CD14-positive monocyte (primary cell): ENCODE measurements at regions not wholly inside any gene's neighbourhood (a gene's known extent, or its start where the extent isn't known, plus 50 kb on each side); places are given as distances from the start of the nearest gene placed in this dataset.
A peak's percentile ranks its signal among the peaks of the same experiment; 100 is the strongest.

Experiments
- DNase-seq, 3 donors: peaks; one replicate each; pipeline ENCODE4 v3.0.0-alpha.2; 2011 to 2022
- H2AFZ ChIP-seq: 2 replicates; pipeline ENCODE4 v1.6.0; 2012; ENCODE audit warnings: mild to moderate bottlenecking, low read depth, low read length, inconsistent platforms; ENCODE audit not compliant: insufficient read depth, poor library complexity, severe bottlenecking
- H3K27ac ChIP-seq, 2 donors: 1 replicate in 1 of 2; 2 replicates in 1 of 2; pipeline ENCODE4 v1.5.1; 2012 to 2013; ENCODE audit warnings: low read length in 2 of 2, control low read depth in 1 of 2, inconsistent platforms in 1 of 2, low read depth in 1 of 2, mild to moderate bottlenecking in 1 of 2
- H3K27me3 ChIP-seq, 2 donors: one replicate each; pipeline versions ENCODE4 v1.6.0 to v1.6.1; 2011 to 2013; ENCODE audit warnings: low read length in 2 of 2; ENCODE audit not compliant: control insufficient read depth in 2 of 2, insufficient read depth in 2 of 2
- H3K36me3 ChIP-seq, 2 donors: replicated peaks in 1 of 2; 1 replicate in 1 of 2; 2 replicates in 1 of 2; pipeline versions ENCODE4 v1.5.1 to v1.6.1; 2012 to 2013; ENCODE audit warnings: low read length in 2 of 2, control low read depth in 1 of 2, inconsistent platforms in 1 of 2, mild to moderate bottlenecking in 1 of 2; ENCODE audit not compliant: insufficient read depth in 2 of 2, control insufficient read depth in 1 of 2
- H3K4me1 ChIP-seq, 2 donors: 1 replicate in 1 of 2; 2 replicates in 1 of 2; pipeline versions ENCODE4 v1.5.1 to v1.6.1; 2012 to 2013; ENCODE audit warnings: low read length in 2 of 2, control low read depth in 1 of 2, inconsistent platforms in 1 of 2, mild to moderate bottlenecking in 1 of 2, moderate library complexity in 1 of 2; ENCODE audit not compliant: insufficient read depth in 2 of 2, control insufficient read depth in 1 of 2
- H3K4me2 ChIP-seq: replicated peaks from 2 replicates; pipeline ENCODE3; 2012; ENCODE audit warnings: low read length, moderate library complexity, mild to moderate bottlenecking; ENCODE audit not compliant: poor library complexity, severe bottlenecking; ENCODE audit errors: extremely low read depth
- H3K4me3 ChIP-seq, 3 experiments: fragments of 200-600 bp in 1 of 3; sonication (generic) in 1 of 3; replicated peaks in 1 of 3; 1 replicate in 2 of 3; 2 replicates in 1 of 3; pipeline ENCODE4 v1.5.1; 2011 to 2013; ENCODE audit warnings: low read length in 3 of 3, mild to moderate bottlenecking in 3 of 3, control low read depth in 2 of 3, low read depth in 2 of 3, inconsistent platforms in 1 of 3, moderate library complexity in 1 of 3
- H3K79me2 ChIP-seq: 2 replicates; pipeline ENCODE4 v1.6.0; 2012; ENCODE audit warnings: mild to moderate bottlenecking, control low read depth, inconsistent platforms, low read length, moderate library complexity; ENCODE audit not compliant: insufficient read depth
- H3K9ac ChIP-seq: 2 replicates; pipeline ENCODE4 v1.6.0; 2017; ENCODE audit warnings: low read length, mild to moderate bottlenecking; ENCODE audit not compliant: insufficient read depth, poor library complexity, severe bottlenecking
- H3K9me3 ChIP-seq, 2 donors: replicated peaks in 1 of 2; 1 replicate in 1 of 2; 2 replicates in 1 of 2; pipeline versions ENCODE4 v1.5.1 to v1.6.1; 2012 to 2013; ENCODE audit warnings: low read length in 2 of 2, control low read depth in 1 of 2; ENCODE audit not compliant: control insufficient read depth in 1 of 2, insufficient read depth in 1 of 2
- H4K20me1 ChIP-seq: 2 replicates; pipeline ENCODE4 v1.6.0; 2012; ENCODE audit warnings: mild to moderate bottlenecking, low read length, control low read depth, moderate library complexity; ENCODE audit not compliant: insufficient read depth
- H3K27ac Mint-ChIP-seq, 7 donors: one replicate each; pipeline ENCODE4 v1.8.0; 2020; ENCODE audit warnings: mild to moderate bottlenecking in 7 of 7, mixed read lengths in 7 of 7, moderate library complexity in 6 of 7, inconsistent platforms in 2 of 7
- H3K27me3 Mint-ChIP-seq, 3 donors: one replicate each; pipeline ENCODE4 v1.8.0; 2021 to 2022; ENCODE audit warnings: low read depth in 3 of 3, mild to moderate bottlenecking in 3 of 3, mixed read lengths in 3 of 3, moderate library complexity in 3 of 3, inconsistent platforms in 1 of 3
- H3K36me3 Mint-ChIP-seq, 2 donors: one replicate each; pipeline ENCODE4 v1.8.0; 2020; ENCODE audit warnings: mixed read lengths in 2 of 2, inconsistent platforms in 1 of 2, mild to moderate bottlenecking in 1 of 2
- H3K4me1 Mint-ChIP-seq: one replicate; pipeline ENCODE4 v1.8.0; 2020; ENCODE audit warnings: mild to moderate bottlenecking, mixed read lengths
- H3K4me3 Mint-ChIP-seq, 2 donors: one replicate each; pipeline ENCODE4 v1.8.0; 2020; ENCODE audit warnings: mild to moderate bottlenecking in 2 of 2, mixed read lengths in 2 of 2, moderate library complexity in 1 of 2
- H3K9me3 Mint-ChIP-seq, 7 donors: one replicate each; pipeline ENCODE4 v1.8.0; 2020 to 2022; ENCODE audit warnings: mixed read lengths in 7 of 7, mild to moderate bottlenecking in 6 of 7, moderate library complexity in 6 of 7, inconsistent platforms in 2 of 7
- WGBS: methylation state at CpG from one replicate; pipeline ENCODE4 v1.1.5; 2013; ENCODE audit warnings: missing lambda C conversion rate; ENCODE audit not compliant: insufficient coverage; 5-methylcytosine and 5-hydroxymethylcytosine counted together
- intact Hi-C, 2 donors: fragments of 100-400 bp; cut with micrococcal nuclease; formaldehyde crosslinking; loops; one replicate each; pipeline versions ENCODE4 v1.15.0 to v1.15.1; 2023
- TF ChIP-seq, protein P1 (sequence below): fragments of 200-600 bp; IDR thresholded peaks from one replicate; pipeline ENCODE4 v1.8.0; 2022; ENCODE audit warnings: antibody characterized with exemption, mild to moderate bottlenecking

DNA sequence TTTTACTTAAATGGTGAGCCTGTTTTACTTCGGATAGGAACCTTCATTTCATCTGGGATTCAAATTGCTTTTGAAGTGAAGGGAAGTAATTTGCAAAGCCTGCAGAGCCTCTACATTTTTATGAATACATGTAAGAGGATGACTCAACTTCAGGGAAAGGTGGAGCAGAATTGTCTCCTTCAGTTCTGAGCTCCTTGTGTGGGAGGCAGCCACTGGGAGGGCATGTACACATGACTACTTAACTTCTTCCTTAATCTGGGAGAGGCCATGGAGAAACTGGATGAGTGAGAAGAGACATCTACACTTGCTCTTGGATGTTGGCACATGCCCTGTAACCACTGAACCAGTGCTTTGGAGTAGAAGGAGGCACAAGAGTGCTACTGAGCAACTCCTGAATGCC lies 145.1 kb upstream of the NRSN1 start:
- Histone ChIP-seq H2AFZ (no peak overlapping the region), H3K36me3 (no peaks in the 10 kb centered on the region), H3K4me1 (no peaks in the 10 kb centered on the region), H4K20me1 (no peaks in the 10 kb centered on the region), H3K9ac (no peak overlapping the region), H3K9me3 (peaks cover 0 to 2% of the 10 kb centered on the region in 2 donors), H3K27ac (no peak overlapping the region), H3K4me2 (no peak overlapping the region), H3K79me2 (no peaks in the 10 kb centered on the region), H3K4me3 (no peak overlapping the region), H3K27me3 (no peaks in the 10 kb centered on the region)
- TF ChIP-seq, protein P1, sequence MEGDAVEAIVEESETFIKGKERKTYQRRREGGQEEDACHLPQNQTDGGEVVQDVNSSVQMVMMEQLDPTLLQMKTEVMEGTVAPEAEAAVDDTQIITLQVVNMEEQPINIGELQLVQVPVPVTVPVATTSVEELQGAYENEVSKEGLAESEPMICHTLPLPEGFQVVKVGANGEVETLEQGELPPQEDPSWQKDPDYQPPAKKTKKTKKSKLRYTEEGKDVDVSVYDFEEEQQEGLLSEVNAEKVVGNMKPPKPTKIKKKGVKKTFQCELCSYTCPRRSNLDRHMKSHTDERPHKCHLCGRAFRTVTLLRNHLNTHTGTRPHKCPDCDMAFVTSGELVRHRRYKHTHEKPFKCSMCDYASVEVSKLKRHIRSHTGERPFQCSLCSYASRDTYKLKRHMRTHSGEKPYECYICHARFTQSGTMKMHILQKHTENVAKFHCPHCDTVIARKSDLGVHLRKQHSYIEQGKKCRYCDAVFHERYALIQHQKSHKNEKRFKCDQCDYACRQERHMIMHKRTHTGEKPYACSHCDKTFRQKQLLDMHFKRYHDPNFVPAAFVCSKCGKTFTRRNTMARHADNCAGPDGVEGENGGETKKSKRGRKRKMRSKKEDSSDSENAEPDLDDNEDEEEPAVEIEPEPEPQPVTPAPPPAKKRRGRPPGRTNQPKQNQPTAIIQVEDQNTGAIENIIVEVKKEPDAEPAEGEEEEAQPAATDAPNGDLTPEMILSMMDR, result no peak
- no peak for DNase-seq
- Mint-ChIP-seq H3K4me1 (no peaks in the 10 kb centered on the region), H3K27ac (peak overlapping the region in 1 of 7 donors; percentile 37), H3K27me3 (peaks cover 0 to 2% (median 0%) of the 10 kb centered on the region in 3 donors), H3K9me3 (peaks cover 0 to 5% (median 2%) of the 10 kb centered on the region in 7 donors), H3K36me3 (no peaks in the 10 kb centered on the region), H3K4me3 (no peak overlapping the region)
- intact Hi-C loops, result no loop called here
- no CpG with 5 or more reads among the region's 1 CpG for whole genome bisulfite sequencing

DNA sequence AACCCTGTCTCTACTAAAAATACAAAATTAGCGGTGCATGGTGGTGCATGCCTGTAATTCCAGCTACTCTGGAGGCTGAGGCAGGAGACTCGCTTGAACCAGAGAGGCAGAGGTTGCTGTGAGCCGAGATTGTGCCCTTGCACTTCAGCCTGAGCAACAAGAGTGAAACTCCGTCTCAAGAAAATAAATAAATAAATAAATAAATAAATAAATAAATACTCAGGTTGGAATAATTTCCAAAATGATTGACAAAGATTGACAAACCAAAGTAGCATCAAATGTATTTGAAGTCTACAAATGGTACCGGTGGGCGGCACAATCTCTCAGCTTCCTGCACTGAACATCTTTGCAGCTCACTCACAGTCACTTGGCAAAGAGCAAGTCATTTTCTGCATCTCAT lies 144.1 kb upstream of the NRSN1 start:
- Histone ChIP-seq H2AFZ (no peak overlapping the region), H4K20me1 (no peaks in the 10 kb centered on the region), H3K9ac (no peak overlapping the region), H3K36me3 (no peaks in the 10 kb centered on the region), H3K9me3 (no peaks in the 10 kb centered on the region), H3K4me1 (no peaks in the 10 kb centered on the region), H3K27ac (no peak overlapping the region), H3K79me2 (no peaks in the 10 kb centered on the region), H3K4me3 (no peak overlapping the region), H3K27me3 (no peaks in the 10 kb centered on the region), H3K4me2 (no peak overlapping the region)
- TF ChIP-seq, protein P1, result no peak
- WGBS, result 91% methylated on average over 4 of the region's 6 CpGs
- no peak overlapping the region for H3K4me3 Mint-ChIP-seq
- peak overlapping the region in 1 of 7 donors; percentile 27 for H3K27ac Mint-ChIP-seq
- no peak for DNase-seq
- H3K27me3 Mint-ChIP-seq, result peaks cover 0 to 2% (median 0%) of the 10 kb centered on the region in 3 donors
- H3K9me3 Mint-ChIP-seq, result peaks cover 0 to 9% (median 0%) of the 10 kb centered on the region in 7 donors
- no peaks in the 10 kb centered on the region for H3K4me1 Mint-ChIP-seq
- intact Hi-C loops, result no loop called here
- H3K36me3 Mint-ChIP-seq, result no peaks in the 10 kb centered on the region
